Adrenal gland (tissue), 9 donors: ENCODE measurements at regions not wholly inside any gene's neighbourhood (a gene's known extent, or its start where the extent isn't known, plus 50 kb on each side); places are given as distances from the start of the nearest gene placed in this dataset.

Experiments
- DNase-seq, 7 donors: peaks; one replicate each; pipeline ENCODE4 v3.0.0-alpha.2; 2019 to 2020
- H3K27ac ChIP-seq, 5 donors: fragments of 200-600 bp; sonication (generic) in 4 of 5; 1 replicate in 3 of 5; 2 replicates in 2 of 5; pipeline versions ENCODE4 v1.5.1 to v1.8.0; 2016 to 2020; ENCODE audit warnings: mild to moderate bottlenecking in 1 of 5
- H3K27me3 ChIP-seq: fragments of 200-600 bp; 2 replicates; pipeline ENCODE4 v1.8.0; 2021
- H3K36me3 ChIP-seq, 2 donors: fragments of 200-600 bp; replicated peaks in 1 of 2; 1 replicate in 1 of 2; 2 replicates in 1 of 2; pipeline versions ENCODE4 v1.5.1 to v1.8.0; 2018 to 2022
- H3K4me1 ChIP-seq, 2 donors: fragments of 200-600 bp; replicated peaks in 1 of 2; 1 replicate in 1 of 2; 2 replicates in 1 of 2; pipeline versions ENCODE4 v1.5.1 to v1.8.0; 2018 to 2021
- H3K4me3 ChIP-seq, 4 donors: fragments of 200-600 bp; sonication (generic) in 3 of 4; one replicate each; pipeline ENCODE4 v1.5.1; 2016 to 2018
- H3K9me3 ChIP-seq, 3 donors: fragments of 200-600 bp; sonication (generic) in 1 of 3; replicated peaks in 1 of 3; 1 replicate in 2 of 3; 2 replicates in 1 of 3; pipeline versions ENCODE4 v1.5.1 to v1.8.0; 2016 to 2021
- POLR2A ChIP-seq, 2 donors: fragments of 450-650 bp; IDR thresholded peaks; one replicate each; pipeline ENCODE4 v1.6.1; 2017; ENCODE audit warnings: antibody characterized with exemption in 2 of 2, mild to moderate bottlenecking in 2 of 2, moderate library complexity in 1 of 2
- WGBS, 4 donors: extraction: QIAGEN DNeasy Blood & Tissue Kit in 2 of 4; methylation state at CpG; one replicate each; pipeline versions ENCODE4 v1.1.5 to v1.1.7; 2013 to 2017; 5-methylcytosine and 5-hydroxymethylcytosine counted together
- intact Hi-C, 2 donors: fragments of 100-400 bp; cut with DNase I; formaldehyde crosslinking; loops; one replicate each; pipeline versions ENCODE4 v1.14.1 to v1.15.0; 2022 to 2023
- TF ChIP-seq, protein P1 (sequence below), 6 experiments: fragments of 450-650 bp in 4 of 6; fragments of 200-600 bp in 2 of 6; sonication (generic) in 1 of 6; IDR thresholded peaks; 1 replicate in 5 of 6; 2 replicates in 1 of 6; pipeline versions ENCODE4 v1.5.1 to v1.8.0; 2016 to 2021; ENCODE audit warnings: antibody characterized with exemption in 6 of 6, mild to moderate bottlenecking in 2 of 6, moderate library complexity in 1 of 6
- donor health status: healthy with polysubstance abuse.
- donor health status: Bipolar disorder and iron deficiency.
- donor health status: DM: yes; HTN: yes; CAD: no.
- donor health status: DM: no; HTN: no; CAD: no.
- donor health status: DM: no; HTN: no; CAD: no.

DNA sequence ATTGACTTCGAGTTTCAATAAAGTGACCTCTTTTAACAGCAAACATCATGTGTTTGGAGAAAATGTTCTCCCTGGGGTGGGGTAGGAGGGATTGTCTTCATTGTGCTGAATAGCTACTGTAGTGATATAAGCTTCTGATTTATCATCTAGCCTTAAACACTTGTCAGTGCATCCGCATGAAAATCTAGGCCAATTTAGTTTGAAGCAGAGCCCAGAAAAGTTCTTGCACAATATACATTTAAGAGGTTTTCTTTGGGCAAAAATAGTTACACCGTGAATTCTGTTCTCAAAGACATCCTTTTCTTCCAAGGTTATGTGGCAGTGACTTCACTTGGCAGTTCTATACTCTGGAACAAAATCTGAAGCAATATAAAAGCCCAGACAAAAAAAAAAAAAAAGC, 136.0 kb upstream of the IFNG-AS1 start:
- no peaks in the 10 kb centered on the region for H3K27me3 ChIP-seq
- no peaks in the 10 kb centered on the region for H3K9me3 ChIP-seq
- no peak overlapping the region for H3K4me3 ChIP-seq
- no peak overlapping the region for H3K27ac ChIP-seq
- 35 to 39% (median 38%) methylated on average over 3 of the region's 3 CpGs for whole genome bisulfite sequencing, 4 donors
- DNase-seq: peak in 1 of 7 donors; percentile 5
- TF ChIP-seq POLR2A (IDR thresholded peaks at IDR 0.05): no peak
- TF ChIP-seq, protein P1, sequence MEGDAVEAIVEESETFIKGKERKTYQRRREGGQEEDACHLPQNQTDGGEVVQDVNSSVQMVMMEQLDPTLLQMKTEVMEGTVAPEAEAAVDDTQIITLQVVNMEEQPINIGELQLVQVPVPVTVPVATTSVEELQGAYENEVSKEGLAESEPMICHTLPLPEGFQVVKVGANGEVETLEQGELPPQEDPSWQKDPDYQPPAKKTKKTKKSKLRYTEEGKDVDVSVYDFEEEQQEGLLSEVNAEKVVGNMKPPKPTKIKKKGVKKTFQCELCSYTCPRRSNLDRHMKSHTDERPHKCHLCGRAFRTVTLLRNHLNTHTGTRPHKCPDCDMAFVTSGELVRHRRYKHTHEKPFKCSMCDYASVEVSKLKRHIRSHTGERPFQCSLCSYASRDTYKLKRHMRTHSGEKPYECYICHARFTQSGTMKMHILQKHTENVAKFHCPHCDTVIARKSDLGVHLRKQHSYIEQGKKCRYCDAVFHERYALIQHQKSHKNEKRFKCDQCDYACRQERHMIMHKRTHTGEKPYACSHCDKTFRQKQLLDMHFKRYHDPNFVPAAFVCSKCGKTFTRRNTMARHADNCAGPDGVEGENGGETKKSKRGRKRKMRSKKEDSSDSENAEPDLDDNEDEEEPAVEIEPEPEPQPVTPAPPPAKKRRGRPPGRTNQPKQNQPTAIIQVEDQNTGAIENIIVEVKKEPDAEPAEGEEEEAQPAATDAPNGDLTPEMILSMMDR (IDR thresholded peaks at IDR 0.05): no peak
- intact Hi-C loops: no loop called here
- H3K4me1 ChIP-seq: no peaks in the 10 kb centered on the region
- no peaks in the 10 kb centered on the region for H3K36me3 ChIP-seq

GRCh38 chr12:67854351-67854750, 134.9 kb upstream of the IFNG-AS1 start:
- Histone ChIP-seq H3K27ac (no peak overlapping the region), H3K4me1 (no peaks in the 10 kb centered on the region), H3K27me3 (no peaks in the 10 kb centered on the region), H3K4me3 (no peak overlapping the region), H3K9me3 (no peaks in the 10 kb centered on the region), H3K36me3 (no peaks in the 10 kb centered on the region)
- intact Hi-C loops: no loop called here
- WGBS, 4 donors: 65 to 76% (median 71%) methylated on average over 1 of the region's 1 CpG
- no peak for DNase-seq
- no peak for TF ChIP-seq POLR2A (IDR thresholded peaks at IDR 0.05)
- TF ChIP-seq, protein P1 (IDR thresholded peaks at IDR 0.05): no peak

DNA sequence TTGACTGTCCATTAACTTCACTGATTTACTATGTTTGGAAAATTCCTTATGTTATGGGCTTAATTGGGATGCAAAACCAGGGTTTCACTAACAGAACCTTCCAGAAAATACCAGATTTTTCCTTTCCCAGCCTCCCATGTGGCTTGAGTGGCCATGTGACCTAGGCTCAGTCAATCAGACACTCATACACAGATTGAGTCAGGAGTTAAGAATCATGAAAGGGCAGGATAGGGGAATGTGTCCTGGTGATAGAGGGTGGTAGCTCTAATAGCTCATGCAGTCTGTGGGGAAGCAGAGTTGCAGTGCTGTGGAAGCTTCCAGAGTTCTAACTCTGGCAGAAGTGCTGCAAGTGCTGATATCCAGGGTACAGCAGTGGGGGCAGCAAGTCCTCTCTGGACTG, 134.1 kb upstream of the IFNG-AS1 start:
- no peaks in the 10 kb centered on the region for H3K27me3 ChIP-seq
- no peak for DNase-seq
- H3K27ac ChIP-seq: no peak overlapping the region
- intact Hi-C loops: no loop called here
- H3K9me3 ChIP-seq: no peaks in the 10 kb centered on the region
- no peak for TF ChIP-seq POLR2A (IDR thresholded peaks at IDR 0.05)
- TF ChIP-seq, protein P1 (IDR thresholded peaks at IDR 0.05): no peak
- no peak overlapping the region for H3K4me3 ChIP-seq
- no peaks in the 10 kb centered on the region for H3K36me3 ChIP-seq
- no peaks in the 10 kb centered on the region for H3K4me1 ChIP-seq

- WGBS, 4 donors: 75 to 85% (median 82%) methylated on average over 4 of the region's 4 CpGs
- intact Hi-C loops: no loop called here
- no peaks in the 10 kb centered on the region for H3K9me3 ChIP-seq
- DNase-seq: no peak
- TF ChIP-seq, protein P1 (IDR thresholded peaks at IDR 0.05): no peak
- H3K4me3 ChIP-seq: no peak overlapping the region
- H3K4me1 ChIP-seq: no peaks in the 10 kb centered on the region
- H3K36me3 ChIP-seq: no peaks in the 10 kb centered on the region
- H3K27ac ChIP-seq: no peak overlapping the region
- no peaks in the 10 kb centered on the region for H3K27me3 ChIP-seq
Observed at GRCh38 chr12:67871231-67871630, 118.0 kb upstream of the IFNG-AS1 start.
